ENCODE measurements at regions not wholly inside any gene's neighbourhood (a gene's known extent, or its start where the extent isn't known, plus 50 kb on each side); places are given as distances from the start of the nearest gene placed in this dataset.

- no peak for FAIRE-seq
- ChIA-PET CTCF (interaction anchor here (1.2 to 8.0 kb wide), 2 partner anchors 7 to 32 kb away, joined by 4 to 52 read pairs; no protein-coding TSS in a partner anchor), POLR2A (no interaction called here)
- no peaks in the 10 kb centered on the region for H3K9me3 ChIP-seq
- TF ChIP-seq REST (IDR thresholded peaks at IDR 0.05) (no peak), TFCP2L1 (CRISPR knock-in tag; IDR thresholded peaks at IDR 0.05) (no peak), JUN (IDR thresholded peaks at IDR 0.05) (no peak), CBX8 (IDR thresholded peaks at IDR 0.05) (no peak), RCOR1 (IDR thresholded peaks at IDR 0.05; ENCODE audit: low read depth, low read length) (no peak), FOXS1 (CRISPR knock-in tag; IDR thresholded peaks at IDR 0.05) (no peak), HOXA7 (CRISPR knock-in tag; IDR thresholded peaks at IDR 0.05) (no peak), ESRRA (IDR thresholded peaks at IDR 0.05; ENCODE audit: borderline replicate concordance, low read length) (no peak), ZSCAN20 (CRISPR knock-in tag; IDR thresholded peaks at IDR 0.05) (no peak), CBX2 (IDR thresholded peaks at IDR 0.05; ENCODE audit: borderline replicate concordance, low read depth) (no peak), FOSL2 (IDR thresholded peaks at IDR 0.05) (no peak), FOSL2 (CRISPR knock-in tag; IDR thresholded peaks at IDR 0.05) (no peak), NR3C1 (IDR thresholded peaks at IDR 0.05) (no peak), RARB (CRISPR knock-in tag; IDR thresholded peaks at IDR 0.05) (no peak), BHLHE40 (IDR thresholded peaks at IDR 0.05; ENCODE audit: low read depth, low read length) (no peak), CHD4 (IDR thresholded peaks at IDR 0.05; ENCODE audit: borderline replicate concordance) (no peak)
- TF ChIP-seq, protein P1, sequence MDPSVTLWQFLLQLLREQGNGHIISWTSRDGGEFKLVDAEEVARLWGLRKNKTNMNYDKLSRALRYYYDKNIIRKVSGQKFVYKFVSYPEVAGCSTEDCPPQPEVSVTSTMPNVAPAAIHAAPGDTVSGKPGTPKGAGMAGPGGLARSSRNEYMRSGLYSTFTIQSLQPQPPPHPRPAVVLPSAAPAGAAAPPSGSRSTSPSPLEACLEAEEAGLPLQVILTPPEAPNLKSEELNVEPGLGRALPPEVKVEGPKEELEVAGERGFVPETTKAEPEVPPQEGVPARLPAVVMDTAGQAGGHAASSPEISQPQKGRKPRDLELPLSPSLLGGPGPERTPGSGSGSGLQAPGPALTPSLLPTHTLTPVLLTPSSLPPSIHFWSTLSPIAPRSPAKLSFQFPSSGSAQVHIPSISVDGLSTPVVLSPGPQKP (IDR thresholded peaks at IDR 0.05; ENCODE audit: low read depth, low read length), result no peak
- ATAC-seq, result no peak
- no peak overlapping the region for H3K27ac ChIP-seq
- peaks cover 6% of the 10 kb centered on the region; the same call in 2 of the 3 replicates for H3K4me1 ChIP-seq
- H3K4me2 ChIP-seq, result no peak overlapping the region
- no peak for DNase-seq (ENCODE audit: low read depth in 1 of 2, low spot score in 1 of 2)
- 3% methylated on average over 1 of the region's 1 CpG for WGBS (ENCODE audit: missing lambda C conversion rate)
- H3K4me3 ChIP-seq, result no peak overlapping the region
These were observed 69.5 kb downstream of the ADM start for GRCh38 chr11:10374386-10374785.

GRCh38 chr11:10375280-10375971 lies 70.6 kb downstream of the ADM start:
- CTCF ChIA-PET, result interaction anchor here (0.9 to 8.0 kb wide), 4 partner anchors 8 to 166 kb away, joined by 3 to 52 read pairs (median 4); partner anchors contain the start of gene RNF141
- WGBS (ENCODE audit: missing lambda C conversion rate), result 68% methylated on average over 5 of the region's 5 CpGs
- H3K9me3 ChIP-seq, result no peaks in the 10 kb centered on the region
- ATAC-seq (no peak), DNase-seq (ENCODE audit: low read depth in 1 of 2, low spot score in 1 of 2) (no peak), FAIRE-seq (no peak)
- TF ChIP-seq RFX5 (IDR thresholded peaks at IDR 0.05) (no peak), PHF8 (IDR thresholded peaks at IDR 0.05; ENCODE audit: borderline replicate concordance, low read depth) (no peak), RARB (CRISPR knock-in tag; IDR thresholded peaks at IDR 0.05) (no peak), EHMT2 (IDR thresholded peaks at IDR 0.05; ENCODE audit: low read depth) (no peak), RNF2 (IDR thresholded peaks at IDR 0.05; ENCODE audit: borderline replicate concordance, low read depth) (no peak), SREBF2 (IDR thresholded peaks at IDR 0.05) (no peak), FOSB (CRISPR knock-in tag; IDR thresholded peaks at IDR 0.05) (no peak), BHLHE40 (IDR thresholded peaks at IDR 0.05; ENCODE audit: low read depth, low read length) (no peak), NFE2L2 (conservative IDR thresholded peaks at IDR 0.05; ENCODE audit: low read length) (no peak), ZFP36 (IDR thresholded peaks at IDR 0.05; ENCODE audit: borderline replicate concordance, partially characterized antibody) (no peak)
- TF ChIP-seq, protein P1 (IDR thresholded peaks at IDR 0.05; ENCODE audit: low read depth, low read length), result no peak
- no peak overlapping the region for H3K4me3 ChIP-seq
- H3K27ac ChIP-seq, result no peak overlapping the region
- no peak overlapping the region for H3K4me2 ChIP-seq
- H3K4me1 ChIP-seq, result peaks cover 11% of the 10 kb centered on the region; the same call in 2 of the 3 replicates
- POLR2A ChIA-PET, result no interaction called here
